ENCODE measurements at regions not wholly inside any gene's neighbourhood (a gene's known extent, or its start where the extent isn't known, plus 50 kb on each side); places are given as distances from the start of the nearest gene placed in this dataset.
"Not testable (repeated sequence)": the region's sequence is repeated elsewhere in the genome, so short reads cannot be mapped to it uniquely, and the experiment has no call there.

DNA sequence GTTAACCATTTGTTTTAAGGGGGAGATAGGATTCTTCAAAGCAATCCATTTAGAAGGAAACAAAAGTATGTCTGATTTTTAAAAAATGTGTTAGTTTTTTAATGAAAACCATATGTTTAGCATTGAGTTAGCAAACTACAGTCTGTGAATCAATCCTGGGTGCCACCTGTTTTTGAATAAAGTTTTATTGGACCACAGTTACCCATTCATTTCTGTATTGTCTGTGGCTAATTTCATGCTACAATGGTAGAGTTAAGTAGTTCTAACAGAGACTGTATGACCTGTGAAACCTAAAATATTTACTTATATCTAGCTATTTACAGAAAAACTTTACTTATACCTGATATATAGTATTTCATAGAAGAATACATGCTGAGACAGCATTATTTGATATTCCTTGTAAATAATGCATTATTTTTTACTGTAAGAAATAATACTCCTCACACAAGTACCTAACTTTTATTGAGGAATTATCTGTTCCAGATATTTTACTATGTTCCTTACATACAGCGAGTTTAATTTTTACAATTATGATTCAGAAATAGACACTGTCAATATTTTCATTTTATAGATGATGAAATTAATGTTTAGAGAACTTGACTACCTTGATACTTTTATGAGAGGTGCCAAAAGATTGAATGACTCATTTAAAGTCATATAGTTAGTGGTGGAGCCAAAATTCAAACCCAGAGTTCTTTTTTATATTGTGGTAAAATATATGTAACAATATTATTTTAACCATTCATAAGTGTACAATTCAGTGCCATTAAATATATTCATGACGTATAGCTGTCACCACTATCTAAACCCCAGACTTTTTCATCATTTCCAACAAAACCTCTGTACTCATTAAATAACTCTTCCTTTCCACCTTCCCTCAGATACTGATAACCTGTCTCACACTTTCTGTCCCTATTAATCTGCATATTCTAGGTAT lies 122.0 kb downstream of the GLUD2 start:
- no peak for DNase-seq (ENCODE audit: low read depth in 2 of 2)

DNA sequence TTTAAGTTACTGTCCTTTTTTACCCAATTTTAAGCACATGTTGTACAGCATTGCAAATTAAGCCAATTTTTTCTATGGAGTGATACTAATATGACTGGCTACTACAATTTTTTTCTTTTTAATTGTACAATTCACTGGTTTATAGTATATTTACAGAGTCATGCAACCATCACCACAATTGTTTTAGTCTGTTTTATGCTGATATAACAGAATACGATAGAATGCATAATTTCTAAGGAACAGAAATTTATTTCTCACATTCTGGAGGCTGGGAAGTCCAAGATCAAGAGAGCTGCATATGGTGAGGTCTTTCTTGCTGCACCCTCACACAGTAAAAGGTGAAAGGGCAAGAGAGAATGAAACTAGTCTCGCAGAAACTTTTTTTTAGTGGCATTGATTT lies 125.3 kb downstream of the GLUD2 start:
- DNase-seq (ENCODE audit: low read depth in 2 of 2): no peak

DNA sequence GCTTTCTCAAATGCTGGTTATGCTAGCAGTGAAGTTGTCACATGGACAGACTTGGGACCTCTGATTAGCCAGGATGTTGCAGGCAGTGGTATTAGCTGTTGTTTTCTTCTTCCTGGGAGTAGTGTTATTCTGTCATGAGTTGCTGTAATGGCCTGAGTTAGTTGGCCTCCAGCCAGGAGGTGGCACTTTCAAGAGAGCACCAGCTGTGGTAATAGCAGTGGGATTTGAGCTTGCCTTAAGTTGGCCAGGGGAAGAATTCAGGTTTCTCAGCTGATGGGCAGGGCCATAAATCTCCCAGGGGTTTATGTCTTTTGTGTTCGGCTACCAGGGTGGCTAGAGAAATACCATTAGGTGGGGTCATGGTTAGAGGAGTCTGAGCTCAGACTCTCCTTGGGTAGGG lies 132.6 kb downstream of the GLUD2 start:
- no peak for DNase-seq (ENCODE audit: low read depth in 2 of 2)

GRCh38 chrX:121191779-121192178 lies 144.4 kb downstream of the GLUD2 start:
- DNase-seq (ENCODE audit: low read depth in 2 of 2): no peak

DNA sequence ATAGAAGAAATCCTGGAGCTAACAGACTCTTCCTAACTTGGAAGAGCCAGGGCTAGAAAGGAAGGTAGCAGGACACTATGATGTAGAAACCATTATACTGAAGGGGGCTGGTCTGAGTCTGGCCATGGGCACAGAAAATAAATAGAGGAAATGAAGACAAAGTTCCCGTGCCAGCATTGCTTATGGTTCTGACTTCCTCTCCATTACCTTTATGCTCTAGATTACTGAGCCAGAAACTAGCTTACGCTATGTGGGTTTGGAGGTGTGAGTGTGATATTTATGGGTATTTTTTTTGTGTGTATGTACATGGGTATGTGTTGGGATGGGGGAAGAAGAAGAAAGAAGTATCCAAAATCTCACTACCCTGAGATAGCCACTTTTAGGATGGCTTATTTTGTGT lies 148.3 kb downstream of the GLUD2 start:
- no peak for DNase-seq (ENCODE audit: low read depth in 2 of 2)

GRCh38 chrX:121196872-121197444 lies 149.5 kb downstream of the GLUD2 start:
- not testable (repeated sequence) for DNase-seq (ENCODE audit: low read depth in 2 of 2)

DNA sequence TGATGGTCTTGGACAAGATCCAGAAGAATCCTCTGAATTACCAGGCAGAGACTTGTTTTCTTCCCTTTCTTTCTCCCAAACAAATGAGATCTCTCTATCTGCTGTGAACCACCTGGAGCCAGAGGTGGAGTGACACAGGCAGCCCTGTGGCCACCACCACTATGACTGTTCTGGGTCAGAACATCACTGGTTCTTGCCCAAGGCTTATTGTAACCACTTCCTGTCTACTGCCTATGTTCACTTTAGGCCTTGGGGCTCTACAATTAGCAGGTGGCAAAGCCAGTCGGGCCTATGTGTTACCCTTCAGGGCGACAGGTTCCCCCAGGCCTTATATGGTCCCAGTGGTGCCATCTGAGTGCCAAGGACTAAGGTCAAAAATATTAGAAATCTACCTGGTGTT lies 161.2 kb downstream of the GLUD2 start:
- DNase-seq (ENCODE audit: low read depth in 2 of 2): no peak

DNA sequence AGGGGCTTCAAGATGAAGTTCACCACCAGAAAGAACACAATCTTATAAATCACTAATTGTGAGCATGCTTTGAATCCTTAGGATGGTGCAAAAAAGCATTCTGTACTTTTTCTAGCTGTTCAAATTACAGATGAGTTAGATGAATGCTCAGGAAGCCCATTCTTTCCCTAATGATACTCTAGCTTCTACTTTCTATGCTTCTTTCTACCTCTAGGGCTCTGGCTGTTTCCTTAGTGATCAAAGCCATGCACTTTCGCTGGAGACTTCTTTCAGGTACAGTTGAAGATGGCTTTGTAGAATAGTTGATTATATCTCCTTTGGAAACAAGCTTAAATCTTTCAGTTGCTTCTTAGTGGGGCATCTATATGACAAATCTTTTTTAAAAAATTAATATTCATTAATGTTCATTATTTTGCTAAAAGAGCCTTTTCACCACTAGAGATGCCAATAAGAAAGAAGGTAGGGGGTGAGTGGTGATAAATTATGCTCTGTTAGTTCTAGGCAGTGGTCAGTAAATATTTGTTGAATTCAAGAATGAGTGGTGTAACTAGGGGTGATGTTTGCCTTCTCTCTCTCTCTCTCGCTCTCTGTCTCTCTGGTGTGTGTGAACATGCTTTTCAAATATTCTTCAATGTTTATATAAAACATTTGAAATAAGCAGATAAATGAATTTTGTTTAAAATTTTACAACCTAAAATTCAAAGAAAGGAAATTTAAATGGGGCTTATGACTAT lies 169.4 kb downstream of the GLUD2 start:
- DNase-seq (ENCODE audit: low read depth in 2 of 2): no peak

- DNase-seq (ENCODE audit: low read depth in 2 of 2): no peak
Measured at GRCh38 chrX:121221322-121221977, 174.0 kb downstream of the GLUD2 start.

- no peak for DNase-seq (ENCODE audit: low read depth in 2 of 2)
Measured at GRCh38 chrX:121227888-121228287, 180.5 kb downstream of the GLUD2 start.

DNA sequence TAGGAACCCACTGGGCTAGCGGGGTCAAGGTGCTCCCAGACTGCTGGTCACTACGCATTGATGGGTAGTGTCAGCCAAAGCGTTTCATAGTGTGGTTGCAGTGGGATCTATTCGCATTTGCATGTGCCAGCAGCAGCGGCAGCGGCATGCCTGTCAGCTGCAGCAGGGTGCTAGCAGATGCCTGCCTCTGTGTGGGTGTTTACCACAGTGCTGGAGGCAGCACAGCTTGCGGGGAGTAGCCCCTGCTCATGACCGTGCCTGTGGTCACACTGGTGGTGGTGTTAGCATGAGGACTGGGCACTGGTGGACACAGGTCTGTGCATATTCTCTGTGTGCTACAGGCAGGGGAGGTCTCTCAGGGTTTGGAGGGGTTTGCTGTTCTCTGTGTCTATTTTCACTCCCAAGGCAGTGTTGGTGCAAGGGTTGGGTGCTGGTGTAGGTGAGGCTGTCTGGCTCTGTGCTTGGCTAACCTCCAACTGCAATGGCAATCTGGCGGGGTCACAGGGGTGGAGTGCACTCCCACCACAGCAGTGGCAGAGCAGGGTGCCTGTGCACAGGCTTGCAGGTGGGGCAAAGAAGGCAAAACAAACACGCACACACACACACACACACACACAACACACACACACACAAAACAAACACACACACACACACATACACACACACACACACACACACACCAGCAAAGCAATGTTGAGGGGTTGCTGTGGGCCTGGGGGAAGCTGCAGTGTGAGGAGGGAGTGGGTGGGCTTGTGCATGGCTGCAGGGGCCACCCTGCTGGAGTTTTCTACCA lies 184.4 kb downstream of the GLUD2 start:
- no peak for DNase-seq (ENCODE audit: low read depth in 2 of 2)

DNA sequence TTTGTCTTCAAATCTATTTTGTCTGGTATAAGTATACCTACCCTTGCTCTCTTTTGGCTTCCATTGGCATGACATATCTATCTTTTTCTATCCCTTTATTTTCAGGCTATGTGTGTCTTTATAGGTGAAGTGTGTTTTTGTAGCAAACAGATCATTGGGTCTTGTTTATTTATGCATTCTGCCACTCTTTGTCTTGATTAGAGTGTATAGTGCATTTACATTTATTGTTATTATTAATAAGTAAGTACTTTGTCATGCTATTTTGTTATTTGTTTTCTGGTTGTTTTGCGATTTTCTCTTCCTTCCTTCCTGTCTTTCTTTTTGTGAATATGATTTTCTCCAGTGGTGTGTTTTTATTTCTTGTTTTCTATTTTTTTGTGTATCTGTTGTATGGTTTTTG lies 188.6 kb downstream of the GLUD2 start:
- DNase-seq (ENCODE audit: low read depth in 2 of 2): no peak

- DNase-seq (ENCODE audit: low read depth in 2 of 2): no peak
Measured at GRCh38 chrX:121238093-121238492, 190.7 kb downstream of the GLUD2 start.

- no peak for DNase-seq (ENCODE audit: low read depth in 2 of 2)
Measured at GRCh38 chrX:121244511-121244910, 197.1 kb downstream of the GLUD2 start.

- DNase-seq (ENCODE audit: low read depth in 2 of 2): no peak
Measured at GRCh38 chrX:121245763-121246162, 198.4 kb downstream of the GLUD2 start.

DNA sequence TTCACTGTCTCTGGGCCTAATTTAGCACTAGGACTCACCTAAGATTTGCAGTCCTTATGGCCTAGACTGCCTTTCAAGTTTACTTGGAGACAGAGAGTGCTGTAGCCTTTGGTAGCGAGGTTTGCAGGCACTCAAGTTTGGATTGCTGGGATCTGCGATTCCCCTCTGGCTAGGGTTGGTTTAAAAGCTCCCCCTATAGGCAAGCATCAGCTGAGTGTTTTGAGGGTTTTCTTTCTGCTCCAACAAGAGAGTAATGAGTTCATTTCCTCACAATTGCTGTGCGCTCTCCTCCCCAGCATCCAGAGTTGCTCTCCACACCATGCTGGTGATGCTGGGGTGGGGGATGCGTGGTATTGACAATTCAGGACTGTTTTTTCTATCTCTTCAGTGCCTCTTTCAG lies 206.9 kb downstream of the GLUD2 start:
- no peak for DNase-seq (ENCODE audit: low read depth in 2 of 2)

DNA sequence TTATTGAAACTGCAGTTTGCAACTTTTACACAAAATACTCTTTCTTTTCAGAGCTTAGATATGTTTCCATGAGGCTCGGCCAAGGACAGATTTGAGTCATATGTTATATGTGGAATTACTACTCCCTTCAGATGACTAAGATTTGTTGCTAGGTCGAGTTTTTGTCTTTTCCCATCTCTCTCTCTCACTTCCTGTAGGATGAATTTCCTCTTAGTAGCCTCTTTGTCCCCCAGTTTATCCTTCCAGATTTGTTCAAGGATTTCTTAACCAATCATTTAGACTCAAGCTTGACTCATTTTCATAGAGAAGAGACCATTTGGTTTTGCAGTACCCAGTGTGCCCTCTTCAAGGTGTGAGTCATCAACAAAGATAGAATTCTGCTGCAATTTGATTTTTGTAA lies 209.2 kb downstream of the GLUD2 start:
- DNase-seq (ENCODE audit: low read depth in 2 of 2): no peak

DNA sequence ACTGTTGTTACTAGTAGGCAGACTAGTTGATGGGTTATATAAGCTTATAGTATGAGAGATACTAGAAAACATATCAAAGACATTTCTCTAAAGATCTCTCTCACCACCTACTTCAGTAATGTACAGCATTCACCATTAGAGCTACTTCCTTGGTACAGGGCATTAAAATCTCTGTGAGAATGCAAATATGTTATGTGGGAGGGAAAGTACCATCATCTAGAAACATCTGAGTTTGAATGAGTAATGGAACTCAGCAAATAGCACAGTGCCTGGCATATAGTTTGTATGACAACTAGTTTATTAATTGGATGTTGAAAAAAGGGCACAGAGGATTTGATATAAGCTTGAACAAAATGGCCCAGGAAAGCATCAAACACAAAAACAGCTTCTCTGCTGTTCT lies 211.1 kb downstream of the GLUD2 start:
- DNase-seq (ENCODE audit: low read depth in 2 of 2): no peak

DNA sequence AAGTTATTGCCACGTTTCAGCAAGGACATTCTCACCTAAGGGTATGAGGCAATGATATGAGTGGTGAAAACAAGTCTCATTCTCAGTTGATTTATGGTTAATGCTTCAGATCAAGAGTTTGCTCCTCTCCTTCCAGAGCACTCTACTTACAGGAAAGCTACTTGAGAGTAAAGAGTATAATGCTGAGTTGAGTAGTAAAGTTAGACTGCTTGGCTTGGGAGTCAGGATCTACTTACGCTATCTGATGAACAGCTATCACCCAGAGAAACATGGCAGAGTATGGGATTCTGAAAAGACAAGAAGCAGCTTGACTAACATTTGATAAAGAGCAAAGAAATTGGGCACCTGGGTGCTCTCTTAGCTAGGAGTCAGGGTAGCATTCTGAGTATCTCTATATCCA lies 211.8 kb downstream of the GLUD2 start:
- no peak for DNase-seq (ENCODE audit: low read depth in 2 of 2)

DNA sequence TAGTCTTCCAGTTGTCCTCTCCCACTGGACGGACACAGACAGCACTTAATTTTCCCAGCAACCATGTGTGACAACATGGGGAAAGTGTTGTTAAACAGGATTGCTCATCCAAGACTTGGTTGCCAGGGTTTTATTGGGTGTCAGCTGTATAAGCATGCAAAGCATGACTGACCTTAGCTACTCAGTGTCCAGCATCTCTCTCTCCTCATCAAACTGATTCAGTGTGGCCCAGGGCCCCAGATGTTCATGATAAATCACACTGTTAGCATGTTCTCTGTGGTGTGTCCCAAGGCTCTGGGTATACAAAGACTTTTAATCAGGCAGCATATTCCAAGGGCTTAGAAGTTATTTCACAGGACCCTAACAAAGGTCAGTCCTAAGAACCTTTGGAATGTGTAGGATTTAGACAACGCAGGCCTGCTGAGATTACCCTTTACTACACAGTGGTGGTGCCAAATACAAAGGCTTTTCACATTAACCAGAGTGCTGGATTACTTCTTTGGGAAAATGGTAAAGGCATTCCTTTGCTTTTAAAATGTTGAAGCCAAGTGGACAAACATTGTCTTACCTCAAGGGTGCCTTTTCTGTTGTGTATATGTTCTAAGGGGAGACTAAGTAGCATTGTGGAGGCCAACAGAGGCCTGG lies 213.3 kb downstream of the GLUD2 start:
- no peak for DNase-seq (ENCODE audit: low read depth in 2 of 2)

GRCh38 chrX:121283921-121284320 lies 236.5 kb downstream of the GLUD2 start:
- DNase-seq (ENCODE audit: low read depth in 2 of 2): no peak
